Embryonic facial prominence (tissue), 1 donor: ENCODE measurements at regions not wholly inside any gene's neighbourhood (a gene's known extent, or its start where the extent isn't known, plus 50 kb on each side); places are given as distances from the start of the nearest gene placed in this dataset.

Experiments used
- DNase-seq: peaks from one replicate; pipeline ENCODE4 v3.0.0-alpha.2; 2016; ENCODE audit errors: extremely low spot score

GRCh38 chr4:81667539-81667938 lies 195.8 kb upstream of the RASGEF1B start:
- DNase-seq: no peak

DNA sequence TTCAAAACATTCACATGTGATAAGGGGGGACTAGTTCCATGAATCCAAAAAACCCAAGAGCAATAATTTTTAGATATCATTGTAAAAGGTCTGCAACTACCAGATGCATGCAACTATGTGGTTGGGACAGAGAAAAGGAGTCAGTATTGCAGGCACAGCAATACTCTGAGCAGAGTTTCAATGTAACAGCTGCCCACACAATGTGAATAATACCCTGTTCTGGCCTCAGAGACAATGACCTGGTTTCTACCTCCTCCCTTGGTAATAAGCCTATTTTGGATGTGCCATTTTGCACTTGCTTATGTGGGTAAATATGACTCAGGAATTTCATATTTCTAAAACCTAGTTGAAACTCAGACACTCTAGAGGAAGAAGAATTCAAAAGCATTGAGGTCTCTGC lies 194.8 kb upstream of the RASGEF1B start:
- DNase-seq: no peak

- no peak for DNase-seq
Measured at GRCh38 chr4:81665649-81666048, 193.9 kb upstream of the RASGEF1B start.

GRCh38 chr4:81665045-81665444 lies 193.3 kb upstream of the RASGEF1B start:
- no peak for DNase-seq

DNA sequence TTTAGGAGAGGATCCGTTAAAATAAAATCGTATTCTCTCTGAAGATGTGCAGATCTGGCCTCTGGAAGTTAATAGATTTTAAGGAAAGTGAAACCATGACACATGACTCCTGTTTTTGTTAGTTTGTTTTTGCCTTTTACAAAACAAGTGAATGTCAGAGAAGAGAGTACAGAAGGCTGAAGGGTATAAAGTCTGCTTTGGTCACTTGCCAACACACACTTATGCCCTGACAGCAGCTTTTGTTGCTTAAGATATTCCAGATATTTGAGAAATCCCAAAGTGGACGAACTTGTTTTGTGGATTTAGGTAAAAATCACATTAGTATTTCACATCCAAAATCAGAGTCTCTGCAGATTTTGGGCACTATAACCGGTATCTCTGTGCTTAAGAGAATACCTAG lies 192.4 kb upstream of the RASGEF1B start:
- no peak for DNase-seq

DNA sequence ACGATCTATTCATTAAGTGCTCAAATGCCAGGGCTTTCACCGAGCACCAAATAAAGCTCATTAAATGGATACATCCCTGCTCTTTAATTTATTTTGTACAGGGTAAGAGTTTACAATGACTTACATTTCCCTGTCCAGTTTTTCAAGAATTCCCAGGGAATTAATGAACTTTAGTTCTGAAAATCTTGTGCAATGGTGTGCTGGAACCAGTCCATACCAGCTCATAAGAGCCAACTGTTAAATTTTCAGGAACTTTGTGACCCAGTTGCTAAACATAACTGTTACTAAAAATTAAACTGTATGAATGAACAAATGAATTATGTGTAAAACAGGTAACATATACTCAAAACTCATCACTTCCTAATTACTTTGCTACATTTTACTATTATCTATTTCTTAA lies 191.7 kb upstream of the RASGEF1B start:
- DNase-seq: no peak

DNA sequence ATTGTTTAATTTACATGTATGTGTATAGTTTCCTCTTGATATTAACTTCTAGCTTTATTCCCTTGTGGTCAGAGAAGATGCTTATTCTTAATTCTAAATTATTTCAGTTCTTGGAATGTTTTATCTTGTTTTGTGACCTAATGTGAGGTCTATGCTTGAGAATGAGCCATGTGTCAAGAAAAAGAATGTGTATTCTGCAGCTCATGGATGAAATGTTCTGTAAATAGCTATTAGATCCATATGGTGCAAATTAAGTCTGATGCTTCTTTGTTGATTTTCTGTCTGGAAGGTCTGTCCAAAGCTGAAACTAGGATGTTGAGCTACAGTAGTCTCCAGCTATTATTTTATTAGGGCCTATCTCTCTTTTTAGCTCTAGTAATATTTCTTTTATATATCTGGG lies 187.3 kb upstream of the RASGEF1B start:
- DNase-seq: no peak

DNA sequence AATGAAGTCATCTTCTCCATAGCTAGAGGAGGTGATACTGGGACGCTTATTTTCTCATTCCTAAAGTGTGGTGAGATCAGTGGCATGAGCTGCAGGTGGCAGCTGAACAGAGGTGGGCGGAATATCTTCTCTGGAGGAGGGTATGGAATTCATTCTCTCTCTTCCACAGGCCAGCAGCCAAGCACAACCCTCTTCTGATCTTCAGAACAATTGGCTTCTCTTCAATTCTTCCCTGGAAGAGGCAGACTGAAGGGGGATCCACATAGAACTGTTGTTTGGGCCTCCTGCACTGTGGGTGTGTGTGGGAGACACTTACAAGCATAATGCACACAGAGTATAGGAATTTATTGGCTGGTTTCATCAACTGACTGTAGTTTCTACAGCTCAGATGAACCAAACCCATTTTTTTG lies 180.4 kb upstream of the RASGEF1B start:
- DNase-seq: no peak

DNA sequence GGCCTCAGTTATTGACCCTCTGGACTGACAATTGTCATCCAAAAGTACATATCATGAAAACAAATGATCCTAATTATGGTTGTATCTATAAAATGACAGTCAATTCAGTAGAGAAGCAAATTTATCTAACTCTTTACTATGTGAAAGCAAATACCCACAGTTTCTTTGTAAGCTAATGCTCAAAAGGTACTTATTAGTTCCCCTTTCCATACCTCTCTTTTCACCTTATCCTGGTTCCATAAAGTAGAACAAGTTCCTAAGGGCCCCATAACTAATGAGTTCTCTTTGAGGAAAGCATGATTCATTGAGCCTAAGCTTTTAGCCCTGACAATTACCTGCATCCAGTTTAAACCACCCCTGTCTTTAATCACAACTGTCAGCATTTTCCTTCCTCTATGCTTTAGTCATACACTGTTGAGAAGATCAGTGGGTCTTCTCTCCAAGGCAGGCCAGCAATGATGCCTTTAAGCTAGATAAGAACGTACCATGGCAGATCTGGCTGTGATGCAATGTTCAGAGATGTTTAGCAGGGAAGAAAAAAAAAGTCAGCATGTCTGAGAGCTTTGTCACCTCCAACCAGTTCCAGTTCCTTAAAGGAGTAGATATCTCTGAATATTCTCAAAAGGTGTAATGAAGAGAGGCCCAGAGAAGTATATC lies 179.7 kb upstream of the RASGEF1B start:
- no peak for DNase-seq

GRCh38 chr4:81650606-81651242 lies 179.0 kb upstream of the RASGEF1B start:
- DNase-seq: no peak

GRCh38 chr4:81648576-81649275 lies 177.0 kb upstream of the RASGEF1B start:
- no peak for DNase-seq

DNA sequence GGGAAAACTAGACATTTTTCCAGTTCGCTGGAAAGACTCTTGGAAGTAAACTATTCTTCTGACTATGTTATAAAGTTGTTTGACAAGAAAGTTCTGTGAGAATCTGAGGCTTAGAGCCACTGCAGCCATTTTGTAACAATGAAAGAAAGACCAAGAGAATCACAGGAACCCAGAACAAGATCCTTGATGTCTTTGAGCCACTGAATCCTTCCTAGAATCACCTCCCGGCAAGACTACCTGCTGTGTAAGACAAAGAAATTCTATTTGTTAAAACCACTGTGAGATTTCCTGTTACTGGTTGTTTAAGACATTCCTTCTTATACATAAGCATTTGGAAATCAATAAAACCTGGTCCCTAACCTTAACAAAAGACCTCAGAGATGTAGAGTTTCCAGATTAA lies 175.7 kb upstream of the RASGEF1B start:
- DNase-seq: no peak

DNA sequence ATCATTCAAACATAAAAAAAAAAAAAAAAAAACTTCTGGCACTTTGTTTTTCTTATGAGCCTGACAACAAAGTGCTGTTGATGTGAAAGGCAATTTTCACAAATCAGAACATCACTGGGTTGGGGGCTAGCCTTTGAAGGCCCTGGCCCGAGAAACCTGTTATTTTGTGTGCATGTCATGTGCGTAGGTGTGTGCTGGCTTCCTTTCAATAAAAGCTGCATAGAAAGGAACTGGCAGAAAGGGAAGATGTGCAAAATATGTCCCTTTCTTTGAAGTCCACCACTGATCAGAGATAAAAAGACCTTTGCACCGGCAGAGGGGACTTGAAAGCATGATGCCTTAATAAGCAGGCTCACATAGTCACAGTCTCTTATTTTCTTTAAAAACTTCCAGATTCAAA lies 170.8 kb upstream of the RASGEF1B start:
- no peak for DNase-seq

DNA sequence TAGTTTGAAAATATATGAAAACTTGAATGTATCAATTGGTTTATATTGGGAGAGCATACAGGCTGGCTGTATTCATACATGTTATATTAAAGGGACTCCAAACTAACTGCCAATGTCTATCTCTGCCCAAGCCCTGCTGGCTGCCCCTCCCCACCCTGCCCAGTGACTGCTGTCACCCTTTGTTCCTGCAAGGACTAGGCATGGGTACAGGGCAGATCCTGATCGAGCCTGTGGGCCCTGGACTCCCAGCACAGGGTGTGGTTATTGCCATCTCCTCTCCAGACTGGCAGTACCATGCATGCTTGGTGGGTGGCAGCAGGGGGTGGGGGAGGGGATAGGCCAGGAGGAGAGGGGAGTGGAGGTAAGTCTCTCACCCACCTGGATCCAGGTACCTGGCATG lies 167.5 kb upstream of the RASGEF1B start:
- no peak for DNase-seq

DNA sequence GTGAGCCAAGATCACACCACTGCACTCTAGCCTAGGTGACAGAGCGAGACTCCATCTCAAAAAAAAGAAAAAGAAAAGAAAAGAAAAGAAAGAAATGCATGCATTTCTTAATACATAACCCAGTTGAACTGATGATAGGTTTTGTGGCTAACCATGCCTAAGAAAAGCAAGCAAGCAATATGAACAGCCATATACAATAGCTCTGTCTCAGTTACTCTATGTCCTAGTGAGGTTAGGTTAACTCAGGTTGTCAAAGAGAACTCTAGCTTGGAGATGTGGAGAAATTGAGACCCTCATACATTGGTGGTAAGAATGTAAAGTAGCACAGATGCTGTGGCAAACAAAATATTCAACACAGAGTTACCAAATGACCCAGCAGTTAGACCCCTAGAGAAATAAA lies 167.0 kb upstream of the RASGEF1B start:
- DNase-seq: no peak

DNA sequence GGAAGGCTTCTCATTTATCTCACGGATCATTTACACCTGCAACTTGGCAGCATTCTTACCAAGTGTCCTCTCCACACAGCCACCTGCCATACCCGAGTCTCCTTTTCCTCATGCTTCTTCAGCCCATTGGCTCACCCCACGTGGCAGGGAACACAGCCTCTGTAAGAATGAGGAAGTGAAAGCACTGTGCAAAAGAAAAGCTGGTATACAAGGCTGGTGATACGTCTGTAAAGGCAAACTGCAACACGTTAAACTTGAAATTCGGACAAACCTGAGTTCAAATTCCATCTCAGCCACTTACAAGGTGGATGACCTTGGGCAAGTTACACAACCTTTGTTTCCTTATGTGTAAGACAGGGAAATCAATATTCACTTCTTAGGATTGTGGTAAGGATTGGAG lies 164.0 kb upstream of the RASGEF1B start:
- DNase-seq: no peak

GRCh38 chr4:81634766-81635549 lies 163.3 kb upstream of the RASGEF1B start:
- no peak for DNase-seq

DNA sequence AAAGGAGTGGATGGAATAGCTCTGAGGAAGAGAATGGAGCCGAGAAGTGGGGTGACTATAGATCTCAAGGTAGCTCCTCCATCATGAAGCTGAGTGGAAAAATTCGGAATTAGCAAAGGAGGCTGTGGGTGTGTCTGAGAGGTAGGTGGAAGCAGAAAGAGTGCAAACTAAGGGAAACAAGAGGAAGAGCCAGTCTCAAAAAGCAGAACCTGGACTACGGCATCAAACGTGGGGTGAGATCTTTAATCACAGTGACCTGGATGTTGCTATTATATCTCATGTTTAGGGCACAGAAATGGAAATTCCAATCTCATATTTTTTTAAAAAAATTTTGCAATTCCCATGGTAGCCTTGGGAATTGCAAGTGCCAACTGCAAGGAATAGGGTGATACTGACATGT lies 162.5 kb upstream of the RASGEF1B start:
- DNase-seq: no peak

GRCh38 chr4:81632581-81633299 lies 161.0 kb upstream of the RASGEF1B start:
- no peak for DNase-seq

GRCh38 chr4:81631958-81632441 lies 160.3 kb upstream of the RASGEF1B start:
- peak; percentile 40 for DNase-seq

- DNase-seq: no peak
Measured at GRCh38 chr4:81629366-81629765, 157.7 kb upstream of the RASGEF1B start.

DNA sequence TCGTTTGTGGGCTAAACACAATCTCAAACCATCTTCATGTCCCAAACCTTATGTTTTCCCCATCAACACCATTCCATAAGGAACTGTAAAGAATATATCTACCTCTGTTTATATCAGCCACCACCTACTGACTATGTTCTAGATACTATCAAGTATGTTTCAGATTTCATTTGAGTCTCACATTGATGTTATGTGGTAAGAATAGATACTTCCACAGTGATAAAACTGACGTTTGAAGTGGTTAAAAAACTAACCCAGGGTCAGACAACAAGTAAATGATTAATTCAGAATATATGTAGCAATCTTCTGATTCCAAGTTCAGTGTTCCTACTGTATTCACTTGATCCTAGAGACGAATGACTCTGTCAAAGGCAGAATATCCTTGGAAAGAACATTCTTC lies 156.8 kb upstream of the RASGEF1B start:
- no peak for DNase-seq
